ENCODE measurements at regions not wholly inside any gene's neighbourhood (a gene's known extent, or its start where the extent isn't known, plus 50 kb on each side); places are given as distances from the start of the nearest gene placed in this dataset.

GRCh38 chr2:240252872-240253511 is 112.5 kb upstream of the OTOS start:
- no peak overlapping the region for H3K4me3 ChIP-seq (ENCODE audit: control insufficient read depth, low read depth, low read length)
- TF ChIP-seq, protein P1, sequence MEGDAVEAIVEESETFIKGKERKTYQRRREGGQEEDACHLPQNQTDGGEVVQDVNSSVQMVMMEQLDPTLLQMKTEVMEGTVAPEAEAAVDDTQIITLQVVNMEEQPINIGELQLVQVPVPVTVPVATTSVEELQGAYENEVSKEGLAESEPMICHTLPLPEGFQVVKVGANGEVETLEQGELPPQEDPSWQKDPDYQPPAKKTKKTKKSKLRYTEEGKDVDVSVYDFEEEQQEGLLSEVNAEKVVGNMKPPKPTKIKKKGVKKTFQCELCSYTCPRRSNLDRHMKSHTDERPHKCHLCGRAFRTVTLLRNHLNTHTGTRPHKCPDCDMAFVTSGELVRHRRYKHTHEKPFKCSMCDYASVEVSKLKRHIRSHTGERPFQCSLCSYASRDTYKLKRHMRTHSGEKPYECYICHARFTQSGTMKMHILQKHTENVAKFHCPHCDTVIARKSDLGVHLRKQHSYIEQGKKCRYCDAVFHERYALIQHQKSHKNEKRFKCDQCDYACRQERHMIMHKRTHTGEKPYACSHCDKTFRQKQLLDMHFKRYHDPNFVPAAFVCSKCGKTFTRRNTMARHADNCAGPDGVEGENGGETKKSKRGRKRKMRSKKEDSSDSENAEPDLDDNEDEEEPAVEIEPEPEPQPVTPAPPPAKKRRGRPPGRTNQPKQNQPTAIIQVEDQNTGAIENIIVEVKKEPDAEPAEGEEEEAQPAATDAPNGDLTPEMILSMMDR (IDR thresholded peaks at IDR 0.05; ENCODE audit: control insufficient read depth, insufficient read depth, low read depth, low read length, missing control alignments) = no peak
- no peak for DNase-seq (ENCODE audit: low read depth)

GRCh38 chr2:240253583-240254145 is 113.2 kb upstream of the OTOS start:
- no peak for DNase-seq (ENCODE audit: low read depth)
- TF ChIP-seq, protein P1 (IDR thresholded peaks at IDR 0.05; ENCODE audit: control insufficient read depth, insufficient read depth, low read depth, low read length, missing control alignments) = no peak
- H3K4me3 ChIP-seq (ENCODE audit: control insufficient read depth, low read depth, low read length) = no peak overlapping the region

DNA sequence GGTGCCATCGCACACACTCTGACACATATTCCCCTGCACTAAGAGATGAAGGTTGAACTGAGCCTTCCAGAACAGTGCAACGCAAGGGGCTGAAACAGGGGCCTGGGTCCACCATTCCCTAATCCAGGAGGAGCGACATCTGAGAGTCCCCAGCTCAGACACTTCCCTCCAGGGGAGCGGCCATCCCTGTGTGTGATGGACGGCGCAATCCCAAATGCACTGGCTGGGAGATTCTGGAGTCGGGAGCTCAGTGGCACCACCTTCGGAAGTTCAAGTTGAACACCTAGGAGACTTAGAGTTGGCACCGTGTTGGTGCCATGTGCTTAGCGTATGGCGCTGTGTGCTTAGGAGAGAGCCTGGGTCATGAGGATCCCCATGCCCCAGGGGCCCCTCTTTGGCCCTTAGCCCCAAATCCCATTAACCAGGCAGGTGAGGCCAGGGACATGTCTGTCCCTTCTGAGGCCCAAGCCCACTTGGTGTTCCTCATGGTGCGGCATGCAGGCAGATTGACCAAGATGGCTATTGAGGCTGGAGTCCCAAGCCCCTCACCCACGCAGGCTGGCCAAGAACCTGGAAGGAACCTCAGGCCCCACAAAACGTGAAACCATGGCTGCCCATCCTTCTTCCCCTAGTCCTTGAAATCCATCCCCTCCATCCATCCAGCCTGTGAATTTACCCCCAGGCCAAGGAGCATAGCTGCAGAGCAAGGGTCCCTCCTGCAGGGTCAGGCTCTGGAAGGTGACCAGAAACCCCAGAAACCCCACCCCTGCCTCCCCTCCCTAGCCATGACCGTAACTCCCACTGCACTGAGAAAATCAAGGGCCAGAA is 114.1 kb upstream of the OTOS start:
- H3K4me3 ChIP-seq (ENCODE audit: control insufficient read depth, low read depth, low read length) = no peak overlapping the region
- DNase-seq (ENCODE audit: low read depth) = no peak
- TF ChIP-seq, protein P1 (IDR thresholded peaks at IDR 0.05; ENCODE audit: control insufficient read depth, insufficient read depth, low read depth, low read length, missing control alignments) = no peak

GRCh38 chr2:240255165-240255491 is 114.7 kb upstream of the OTOS start:
- TF ChIP-seq, protein P1 (IDR thresholded peaks at IDR 0.05; ENCODE audit: control insufficient read depth, insufficient read depth, low read depth, low read length, missing control alignments) = no peak
- DNase-seq (ENCODE audit: low read depth) = no peak

GRCh38 chr2:240255811-240256703 is 115.6 kb upstream of the OTOS start:
- TF ChIP-seq, protein P1 (IDR thresholded peaks at IDR 0.05; ENCODE audit: control insufficient read depth, insufficient read depth, low read depth, low read length, missing control alignments) = no peak
- no peak overlapping the region for H3K4me3 ChIP-seq (ENCODE audit: control insufficient read depth, low read depth, low read length)
- no peak for DNase-seq (ENCODE audit: low read depth)

More at GRCh38 chr2:240255165-240255491, 114.7 kb upstream of the OTOS start:
- no peak overlapping the region for H3K4me3 ChIP-seq (ENCODE audit: control insufficient read depth, low read depth, low read length)

All from AG09309 (cell line).